ENCODE measurements at regions not wholly inside any gene's neighbourhood (a gene's known extent, or its start where the extent isn't known, plus 50 kb on each side); places are given as distances from the start of the nearest gene placed in this dataset.

DNA sequence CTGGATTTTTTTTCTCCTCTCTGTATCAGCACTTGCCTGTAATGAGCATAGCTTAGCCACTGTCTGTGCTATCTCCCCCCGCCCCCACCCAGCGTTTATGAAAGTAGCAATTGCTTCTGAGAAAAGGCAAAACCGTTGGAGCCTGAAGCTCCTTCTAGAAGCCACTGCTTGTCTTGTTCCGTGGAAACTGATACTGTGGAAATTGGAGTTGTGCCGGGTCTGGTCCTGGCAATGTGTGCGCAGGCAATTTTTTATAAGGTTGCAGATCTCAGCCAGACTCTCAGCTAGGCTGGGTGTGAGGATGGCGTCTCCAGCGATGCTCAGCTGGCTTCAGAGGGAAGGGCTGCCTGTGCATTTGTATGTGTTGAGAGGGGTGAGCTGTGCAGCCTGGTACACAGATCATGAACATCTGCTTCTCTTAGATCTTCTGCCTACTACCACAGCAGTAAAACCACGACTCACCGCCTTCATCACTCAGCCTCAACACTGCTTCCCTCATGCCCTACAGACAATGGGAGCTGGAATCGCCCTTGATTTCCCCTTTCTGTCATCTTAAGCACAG is 72.4 kb upstream of the GTSF1L start:
- DNase-seq, result no peak

DNA sequence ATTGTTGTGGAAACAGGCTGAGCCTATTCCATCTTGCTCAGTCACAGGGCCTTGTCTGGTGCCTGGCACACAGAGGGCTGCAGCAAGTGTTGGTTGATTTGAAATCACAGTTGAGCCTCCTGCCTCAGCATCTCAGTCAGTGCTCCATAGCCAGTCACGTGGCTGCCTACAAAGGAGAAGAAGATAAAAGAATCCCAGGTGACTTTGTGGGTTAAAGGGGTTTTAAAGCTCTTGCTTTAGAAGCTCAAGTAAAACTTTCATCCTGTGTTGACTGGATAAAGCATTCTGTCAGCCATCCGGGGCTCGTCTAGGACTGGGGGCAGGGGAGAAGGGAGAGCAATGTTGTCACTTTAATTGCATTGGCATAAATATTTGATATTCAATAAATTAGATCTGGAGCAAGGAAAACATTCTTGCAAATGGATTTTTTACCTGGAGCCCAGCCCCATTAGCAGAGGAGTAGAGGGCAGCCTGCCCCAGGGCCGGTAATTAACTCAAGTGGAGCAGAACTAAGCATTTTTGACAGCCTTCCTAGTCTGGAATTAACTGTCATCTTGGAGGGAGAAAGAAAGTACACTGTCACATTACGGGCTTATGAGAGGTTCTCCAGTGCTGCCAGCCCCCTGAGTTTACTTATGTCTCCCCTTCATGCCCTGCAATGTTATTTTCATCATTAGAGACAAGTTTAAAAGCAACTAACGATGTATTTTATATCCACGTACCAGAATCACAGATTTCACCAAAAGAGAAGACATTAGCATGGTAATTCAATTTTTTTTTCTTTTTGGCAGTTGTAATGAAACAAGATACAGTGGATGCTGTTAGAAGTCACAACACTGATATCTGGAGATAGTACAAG is 71.7 kb upstream of the GTSF1L start:
- no peak for DNase-seq

DNA sequence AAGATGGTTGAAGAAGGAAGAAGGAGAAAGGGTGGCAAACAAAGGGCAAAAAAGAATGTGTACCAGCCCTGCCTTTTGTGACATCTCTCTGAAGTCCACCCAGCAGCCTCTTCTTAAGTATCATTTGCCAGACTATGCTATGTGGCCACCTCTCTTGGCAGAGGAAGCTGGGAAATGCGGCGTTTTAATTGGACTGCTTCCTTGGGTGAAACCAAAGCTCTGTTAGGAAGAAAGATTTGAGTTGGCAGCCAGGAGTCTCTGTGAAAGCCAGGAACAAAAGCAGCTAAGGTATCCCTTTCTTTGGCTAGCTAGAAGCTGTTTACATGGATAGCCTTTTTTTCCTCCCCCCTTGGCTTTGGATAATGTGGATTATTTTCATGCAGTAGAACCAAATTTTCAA is 67.5 kb upstream of the GTSF1L start:
- no peak for DNase-seq

DNA sequence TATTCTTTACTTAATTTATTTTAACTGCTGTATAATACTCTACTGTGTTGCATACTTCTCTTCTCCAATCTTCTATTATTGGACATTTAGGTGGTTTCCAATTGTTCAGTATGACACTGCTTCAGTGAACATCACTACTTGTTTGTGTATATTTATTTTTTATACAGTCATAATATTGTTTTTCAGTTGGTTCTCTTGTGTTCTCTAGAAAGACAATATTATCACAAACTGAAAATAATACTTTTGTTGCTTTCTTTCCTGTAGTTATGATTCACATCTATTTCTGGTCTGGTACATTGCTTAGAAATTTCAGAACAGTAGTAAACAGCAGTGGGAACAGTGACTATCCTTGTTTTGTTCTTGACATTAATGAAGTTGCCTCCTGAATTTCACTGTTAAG is 62.8 kb upstream of the GTSF1L start:
- DNase-seq, result no peak

DNA sequence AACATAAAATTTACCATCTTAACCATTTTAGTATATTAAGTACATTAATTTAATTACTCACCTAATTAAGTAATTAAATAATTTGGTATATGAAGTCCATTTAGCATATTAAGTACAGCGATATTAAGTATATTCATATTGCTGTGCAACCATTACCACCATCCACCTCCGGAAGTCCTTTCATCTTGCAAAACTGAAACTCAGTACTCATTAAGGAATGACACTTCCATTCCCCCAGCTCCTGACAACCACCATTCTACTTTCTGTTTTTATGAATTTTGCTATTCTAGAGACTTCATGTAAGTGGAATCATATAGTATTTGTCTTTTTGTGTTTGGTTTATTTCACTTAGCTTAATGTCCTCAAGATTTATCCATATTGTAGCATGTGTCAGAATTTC is 61.1 kb upstream of the GTSF1L start:
- DNase-seq, result peak; percentile 26

DNA sequence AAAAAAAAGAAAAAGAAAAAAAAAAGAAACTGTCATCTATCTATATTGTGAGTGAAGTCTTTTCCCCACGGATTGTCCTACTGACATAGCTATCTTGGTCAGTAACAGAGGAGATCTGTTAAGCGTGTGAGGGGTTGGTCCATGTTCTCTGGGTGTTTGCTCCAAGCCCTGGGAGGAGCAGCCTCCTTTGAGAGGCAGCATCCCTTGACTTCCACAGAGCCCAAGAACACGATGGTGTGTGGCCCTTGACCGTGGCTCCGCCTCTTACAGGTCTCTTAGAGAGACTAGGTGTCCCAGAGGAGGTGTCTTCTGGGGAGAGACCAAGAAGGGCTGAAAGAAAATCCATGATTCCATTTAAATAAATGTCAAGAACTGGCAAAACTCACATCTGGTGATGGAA is 60.1 kb upstream of the GTSF1L start:
- no peak for DNase-seq

DNA sequence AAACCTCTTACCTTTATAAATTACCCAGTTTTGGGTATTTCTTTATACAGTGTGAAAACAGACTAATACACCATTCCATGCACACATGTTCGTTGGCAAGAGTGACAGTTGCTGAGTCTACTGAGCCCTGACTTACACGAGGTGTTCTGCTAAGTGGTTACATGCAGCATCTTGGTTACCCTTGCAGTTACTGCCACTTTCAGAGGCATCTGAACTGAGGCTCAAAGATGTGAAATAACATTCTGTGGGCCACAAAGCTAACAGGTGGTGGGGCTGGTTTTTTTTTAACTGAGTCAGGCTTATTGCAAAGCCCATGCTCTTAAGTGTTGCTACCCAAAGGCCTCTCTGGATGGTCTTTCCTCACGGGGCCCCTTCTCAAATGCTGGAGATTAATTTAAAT is 54.4 kb upstream of the GTSF1L start:
- no peak for DNase-seq

DNA sequence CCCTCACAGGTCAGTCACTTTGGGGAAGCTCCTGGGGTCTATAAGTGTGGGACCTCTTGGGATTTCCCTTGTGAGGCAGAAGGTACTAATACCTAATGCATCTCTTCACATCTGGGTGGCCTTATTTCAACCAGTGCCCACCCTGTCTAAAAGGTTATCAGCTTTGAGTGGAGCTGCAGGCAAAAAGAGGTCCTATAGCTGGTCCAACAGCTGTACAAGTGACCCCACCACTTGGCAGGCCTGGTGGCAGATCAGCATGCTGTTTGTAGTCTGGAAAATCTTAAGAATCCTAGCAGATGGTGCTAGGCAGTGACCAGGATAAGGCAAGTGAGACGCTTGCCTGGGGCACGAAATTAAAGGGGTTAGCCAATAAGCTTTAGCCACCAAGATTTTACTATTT is 51.6 kb upstream of the GTSF1L start:
- no peak for DNase-seq

DNA sequence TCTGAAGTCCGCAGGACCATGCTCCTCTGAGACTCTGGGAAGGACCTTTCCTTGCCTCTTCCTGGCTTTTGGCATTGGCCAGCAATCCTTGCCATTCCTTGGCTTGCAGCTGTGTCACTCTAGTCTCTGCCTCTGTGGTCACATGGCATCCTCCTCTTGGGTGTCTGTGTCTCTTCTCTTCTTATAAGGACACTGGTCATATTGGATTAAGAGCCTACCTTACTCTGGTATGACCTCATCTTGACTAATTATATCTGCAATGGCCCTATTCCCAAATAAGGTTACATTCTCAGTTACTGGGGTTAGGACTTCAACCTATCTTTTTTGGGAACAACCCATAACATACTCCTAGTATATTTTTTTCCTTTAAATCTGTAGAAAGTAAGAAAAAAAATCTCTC is 49.9 kb upstream of the GTSF1L start:
- no peak for DNase-seq
